GM21723 (cell line): ENCODE measurements at regions not wholly inside any gene's neighbourhood (a gene's known extent, or its start where the extent isn't known, plus 50 kb on each side); places are given as distances from the start of the nearest gene placed in this dataset.

ENCODE experiments used
- ATAC-seq: cut with Tn5 transposase; IDR thresholded peaks from one replicate; pipeline ENCODE4 v1.9.1; 2021; ENCODE audit warnings: mild to moderate bottlenecking, moderate library complexity; ENCODE audit not compliant: unreplicated experiment

DNA sequence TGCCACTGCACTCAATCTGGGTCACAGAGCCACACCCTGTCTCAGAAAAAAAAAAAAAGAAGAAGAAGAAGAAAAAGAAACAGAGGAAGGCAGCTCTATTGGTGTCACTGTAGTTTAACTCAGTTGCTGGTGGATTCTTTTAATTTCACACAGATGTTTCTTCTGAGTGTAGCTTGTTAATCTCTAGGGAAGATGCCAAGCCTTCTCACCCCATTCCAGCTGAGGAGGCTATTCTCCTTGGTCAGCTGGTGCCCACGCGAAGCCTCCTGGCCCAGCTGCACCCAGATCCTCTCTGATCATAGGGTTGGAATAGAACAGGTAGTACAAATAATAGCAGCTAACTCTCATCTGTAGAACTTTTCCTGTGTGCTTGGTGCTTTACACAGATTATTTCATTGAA is 113.8 kb upstream of the SPRY4 start:
- no peak for ATAC-seq

GRCh38 chr5:142437563-142437962 is 112.7 kb upstream of the SPRY4 start:
- no peak for ATAC-seq

DNA sequence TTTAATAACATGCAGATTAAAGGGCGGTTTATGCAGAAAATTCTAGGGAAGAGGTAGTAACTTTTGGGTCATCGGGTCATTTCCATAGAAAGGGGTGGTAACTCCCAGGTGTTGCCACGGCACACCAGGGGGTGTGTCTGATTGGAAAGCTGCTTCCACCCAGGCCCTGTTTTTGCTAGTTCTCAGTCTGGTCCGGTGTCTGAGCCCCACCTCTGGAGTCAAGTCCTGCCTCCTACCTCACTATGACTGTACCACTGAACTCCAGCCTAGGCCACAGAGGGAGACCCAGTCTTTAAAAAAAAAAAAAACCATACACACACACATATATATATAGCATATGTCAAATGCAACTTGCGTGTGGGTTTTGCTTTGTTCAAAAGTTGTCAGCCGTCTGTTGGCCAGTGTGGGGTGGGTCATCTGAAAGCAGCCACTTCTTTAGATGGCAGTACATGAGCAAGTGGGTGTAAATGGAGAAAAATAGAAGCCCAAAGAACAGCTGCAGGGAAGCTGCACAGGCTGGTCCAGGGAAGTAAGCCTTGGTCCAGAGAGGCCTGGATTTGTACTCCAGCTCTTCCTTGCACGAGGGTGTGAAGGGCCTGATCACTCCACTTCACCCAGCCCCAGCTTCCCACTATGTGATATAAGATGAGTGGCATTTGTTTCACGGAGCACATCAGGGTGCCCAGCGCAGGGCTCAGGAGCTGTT is 110.7 kb upstream of the SPRY4 start:
- ATAC-seq = no peak

- no peak for ATAC-seq
Observed at GRCh38 chr5:142434322-142434612, 109.4 kb upstream of the SPRY4 start.

GRCh38 chr5:142433526-142434321 is 108.9 kb upstream of the SPRY4 start:
- no peak for ATAC-seq

GRCh38 chr5:142432961-142433360 is 108.1 kb upstream of the SPRY4 start:
- ATAC-seq = peak; percentile 41

GRCh38 chr5:142432369-142432863 is 107.6 kb upstream of the SPRY4 start:
- ATAC-seq = peak; percentile 75

DNA sequence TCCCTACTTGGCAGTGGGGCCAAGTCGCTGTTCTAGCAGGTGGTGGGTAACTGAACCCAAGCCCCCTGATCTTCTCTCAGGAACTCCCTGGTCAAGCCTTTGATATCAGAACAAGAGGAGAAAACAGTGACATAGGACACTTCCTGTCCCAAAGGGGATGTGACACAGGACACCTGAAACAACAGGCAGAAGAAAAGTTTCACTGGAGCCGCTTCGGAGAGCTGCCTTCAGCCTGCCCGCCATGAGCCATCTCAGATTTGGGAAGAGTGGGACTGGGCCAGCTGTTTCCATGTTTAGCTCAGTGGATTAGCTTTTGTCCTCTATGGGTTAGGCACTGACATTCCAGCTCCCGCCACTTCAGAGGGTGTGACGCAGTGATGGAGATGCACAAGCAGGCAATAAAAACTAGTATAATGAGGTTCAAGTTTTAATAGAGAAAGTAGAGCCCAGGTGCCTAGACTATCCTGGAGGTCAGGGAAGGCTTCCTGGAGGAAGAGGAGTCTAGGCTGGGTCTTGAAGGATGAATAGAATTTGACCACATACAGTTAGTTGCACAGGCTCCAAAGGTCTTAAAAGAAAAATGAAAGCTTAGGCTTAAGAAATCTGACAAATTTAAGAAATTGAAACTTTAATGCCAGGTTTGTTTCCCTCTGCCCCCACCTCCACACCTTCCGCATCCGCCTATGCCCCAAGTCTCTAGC is 104.1 kb upstream of the SPRY4 start:
- ATAC-seq = no peak

- no peak for ATAC-seq
Observed at GRCh38 chr5:142428036-142428772, 103.4 kb upstream of the SPRY4 start.

DNA sequence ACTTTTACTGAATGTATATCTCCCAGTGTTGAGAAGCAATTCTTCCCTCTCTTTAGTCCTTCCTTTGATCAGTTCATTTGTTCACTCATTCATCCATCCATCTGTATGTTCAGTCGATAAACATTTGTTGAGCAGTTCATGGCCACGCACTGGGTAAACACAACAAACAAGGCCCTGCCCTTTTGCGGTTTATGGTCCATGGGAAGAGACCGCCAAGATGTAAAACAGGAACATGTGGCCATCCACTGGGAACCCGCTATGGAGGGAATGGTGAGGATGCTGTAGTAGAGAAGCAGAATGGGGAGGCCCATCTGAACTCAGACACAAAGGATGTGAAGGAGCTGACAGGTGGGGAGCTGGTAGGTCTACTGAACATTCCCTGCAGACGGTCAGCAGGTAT is 102.7 kb upstream of the SPRY4 start:
- no peak for ATAC-seq

DNA sequence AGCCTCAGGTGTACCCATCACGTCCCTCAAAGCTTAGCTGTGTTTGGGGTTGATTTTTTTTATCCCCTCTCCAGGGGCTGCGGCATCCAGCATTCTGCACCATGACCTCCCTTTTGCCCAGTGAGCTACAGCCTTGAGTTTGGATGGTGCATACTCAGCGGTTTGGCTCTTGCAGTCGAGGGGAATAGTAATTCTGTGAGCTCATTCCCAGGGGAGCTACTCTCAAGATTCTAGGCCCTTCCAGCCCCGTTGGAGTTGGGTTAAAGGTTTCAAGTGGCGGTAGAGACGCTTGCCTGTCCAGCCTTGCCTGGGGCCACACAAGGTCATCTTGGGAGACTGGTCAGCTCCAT is 102.2 kb upstream of the SPRY4 start:
- ATAC-seq = no peak

GRCh38 chr5:142426129-142427014 is 101.6 kb upstream of the SPRY4 start:
- ATAC-seq = no peak

DNA sequence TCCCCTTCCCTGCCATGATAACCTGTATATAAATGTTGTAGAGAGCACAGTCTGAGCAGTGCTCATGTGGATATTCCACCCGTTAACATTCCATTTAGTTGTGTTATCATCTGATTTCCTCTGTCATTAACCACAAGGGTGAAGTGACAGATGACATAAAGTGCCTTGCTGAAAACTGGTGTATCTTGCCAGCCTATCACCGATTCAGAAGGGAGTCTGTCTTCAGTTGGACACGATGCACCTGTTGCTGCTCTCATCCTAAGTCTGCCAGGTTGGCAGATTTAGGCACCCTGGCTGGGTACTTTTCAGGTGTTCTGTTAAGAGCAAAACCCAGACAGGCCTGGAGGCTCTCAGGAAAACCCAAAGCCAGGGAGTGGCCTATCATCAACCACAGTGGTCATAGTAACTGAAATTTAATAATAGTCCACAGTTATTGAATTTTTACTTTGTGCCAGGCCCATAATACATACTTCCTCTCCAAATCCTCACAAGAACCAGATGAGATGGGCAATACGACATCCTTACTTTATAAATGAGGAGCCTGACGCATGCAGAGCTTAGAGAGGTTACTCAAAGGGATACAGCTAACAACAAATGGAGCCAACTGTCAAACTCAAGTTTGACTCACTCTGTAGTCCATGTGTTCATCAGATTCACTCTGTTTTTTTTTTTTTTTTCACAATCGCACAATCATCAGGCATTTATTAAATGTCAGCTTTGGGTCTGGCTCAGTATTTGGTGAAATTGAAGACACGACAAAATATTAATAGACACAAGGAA is 100.7 kb upstream of the SPRY4 start:
- no peak for ATAC-seq

DNA sequence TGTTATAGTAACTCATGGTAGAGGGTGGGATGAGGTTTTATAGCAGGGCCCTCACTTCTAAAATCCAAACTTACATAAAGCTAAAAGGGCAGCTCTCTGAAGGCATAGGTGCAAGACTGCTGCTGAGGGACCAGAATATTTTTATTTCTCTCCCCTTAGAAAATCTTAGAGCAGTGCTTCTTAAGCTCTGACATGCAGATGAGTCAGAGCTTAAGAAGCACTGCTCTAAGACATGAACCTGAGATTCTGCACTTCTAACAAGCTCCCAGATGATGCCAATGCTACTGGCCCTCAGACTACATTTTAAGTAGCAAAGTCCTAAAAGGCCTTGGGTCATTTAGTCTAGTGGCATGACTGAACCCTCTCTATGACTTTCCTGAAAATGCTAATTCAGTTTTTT is 97.6 kb upstream of the SPRY4 start:
- no peak for ATAC-seq

DNA sequence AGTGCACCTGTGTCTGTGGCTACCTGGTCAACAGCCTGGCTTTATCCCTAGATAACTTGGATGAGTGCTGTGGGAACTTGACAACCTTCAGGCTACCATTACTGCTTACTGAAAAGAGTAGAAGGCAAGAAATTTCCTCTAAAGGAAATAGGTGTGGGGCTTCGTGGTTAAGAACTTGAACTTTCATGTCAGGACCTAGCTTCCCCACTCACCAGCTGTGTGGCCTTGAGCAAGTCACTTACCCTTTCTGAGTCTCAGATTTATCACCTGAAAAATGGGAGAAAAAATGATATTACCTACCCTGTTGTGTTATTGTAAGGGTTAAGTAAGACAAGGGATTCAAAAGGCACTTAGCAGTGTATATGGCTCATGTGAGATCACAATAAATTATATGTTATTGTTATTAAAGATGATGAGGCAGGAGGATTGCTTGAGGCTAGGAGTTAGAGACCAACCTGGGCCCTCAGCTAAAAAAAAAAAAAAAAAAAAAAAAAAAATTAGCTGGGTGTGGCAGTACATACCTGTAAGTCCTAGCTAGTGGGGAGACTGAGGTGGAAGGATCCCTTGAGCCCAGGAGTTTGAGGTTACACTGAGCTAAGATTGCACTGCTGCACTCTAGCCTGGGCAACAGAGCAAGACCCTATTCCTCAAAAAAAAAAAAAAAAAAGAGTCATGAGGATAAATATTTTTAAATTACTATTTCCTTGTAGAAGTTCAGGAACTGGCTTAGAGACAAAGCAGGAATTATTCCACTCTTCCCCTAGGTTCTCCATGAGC is 97.0 kb upstream of the SPRY4 start:
- no peak for ATAC-seq

DNA sequence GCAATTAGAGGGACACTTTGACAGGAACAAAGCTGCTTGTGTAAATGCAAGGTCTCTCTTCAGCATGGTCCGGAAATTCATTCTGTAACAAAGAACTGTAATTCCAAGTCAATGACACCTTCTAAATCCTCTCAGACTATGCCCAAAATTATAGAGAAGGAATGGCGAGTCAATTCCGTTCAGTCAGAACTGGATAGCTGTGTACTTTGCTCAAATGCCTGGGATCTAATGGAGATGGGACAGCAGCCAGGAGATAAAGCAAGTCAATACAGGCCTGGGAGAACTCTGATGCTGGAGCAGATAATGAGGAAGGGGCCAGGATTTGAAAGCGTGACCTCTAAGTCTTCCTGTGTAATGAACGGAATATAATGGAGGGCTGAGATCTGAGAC is 96.4 kb upstream of the SPRY4 start:
- no peak for ATAC-seq

GRCh38 chr5:142420561-142421227 is 95.9 kb upstream of the SPRY4 start:
- no peak for ATAC-seq

DNA sequence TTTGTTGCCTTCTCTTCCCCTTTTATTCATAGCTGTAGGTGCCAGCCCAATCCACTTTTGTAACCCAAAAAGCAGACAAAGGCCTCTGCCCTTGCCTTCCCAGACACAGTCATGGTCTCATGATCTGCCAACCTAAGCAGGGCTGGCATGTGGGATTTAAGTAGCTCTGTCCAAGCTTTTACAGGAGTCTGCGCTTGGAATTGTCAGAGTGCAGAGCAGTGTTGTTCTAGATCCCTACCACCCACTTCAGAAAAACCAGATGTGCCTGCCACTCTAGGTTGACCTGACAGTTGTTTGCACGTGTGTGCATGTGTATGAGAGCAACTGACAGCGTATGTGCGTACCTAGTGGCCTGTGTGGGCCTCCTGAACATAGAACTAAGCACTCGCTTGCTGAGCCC is 87.8 kb upstream of the SPRY4 start:
- no peak for ATAC-seq
